ENCODE measurements at regions not wholly inside any gene's neighbourhood (a gene's known extent, or its start where the extent isn't known, plus 50 kb on each side); places are given as distances from the start of the nearest gene placed in this dataset.
A peak's percentile ranks its signal among the peaks of the same experiment; 100 is the strongest.

GRCh38 chr11:70512716-70513115, 114.4 kb downstream of the CTTN start:
- ATAC-seq = no peak
- DNase-seq = no peak
- intact Hi-C loops (cut with DNase I, micrococcal nuclease) = no loop called here

GRCh38 chr11:70517203-70517602, 118.9 kb downstream of the CTTN start:
- ATAC-seq = no peak

GRCh38 chr11:70517988-70518907, 119.9 kb downstream of the CTTN start:
- no peak for DNase-seq

More at GRCh38 chr11:70517203-70517602, 118.9 kb downstream of the CTTN start:
- DNase-seq = no peak
- intact Hi-C loops (cut with DNase I, micrococcal nuclease) = no loop called here

GRCh38 chr11:70519117-70519516, 120.8 kb downstream of the CTTN start:
- intact Hi-C loops (cut with DNase I, micrococcal nuclease) = no loop called here
- ATAC-seq (no peak), DNase-seq (no peak)

More at GRCh38 chr11:70517988-70518907, 119.9 kb downstream of the CTTN start:
- no peak for ATAC-seq
- intact Hi-C loops (cut with DNase I, micrococcal nuclease) = no loop called here

- intact Hi-C loops (cut with DNase I, micrococcal nuclease) = no loop called here
- DNase-seq (no peak), ATAC-seq (no peak)
These were observed 123.4 kb downstream of the CTTN start for GRCh38 chr11:70521475-70522308.

- DNase-seq (no peak), ATAC-seq (no peak)
- intact Hi-C loops (cut with DNase I, micrococcal nuclease) = no loop called here
These were observed 123.9 kb downstream of the CTTN start for GRCh38 chr11:70522309-70522592.

GRCh38 chr11:70522593-70523311, 124.4 kb downstream of the CTTN start:
- DNase-seq (peak in 1 of 2 donors; percentile 28), ATAC-seq (peak; percentile 88)
- intact Hi-C loops (cut with DNase I, micrococcal nuclease) = no loop called here

- ATAC-seq = no peak
- intact Hi-C loops (cut with DNase I, micrococcal nuclease) = no loop called here
- no peak for DNase-seq
These were observed 125.2 kb downstream of the CTTN start for GRCh38 chr11:70523384-70524095.

GRCh38 chr11:70524096-70524922, 126.0 kb downstream of the CTTN start:
- DNase-seq = no peak
- no peak for ATAC-seq
- intact Hi-C loops (cut with DNase I, micrococcal nuclease) = no loop called here

GRCh38 chr11:70525006-70525405, 126.7 kb downstream of the CTTN start:
- ATAC-seq (no peak), DNase-seq (no peak)
- intact Hi-C loops (cut with DNase I, micrococcal nuclease) = no loop called here

GRCh38 chr11:70525466-70525865, 127.1 kb downstream of the CTTN start:
- intact Hi-C loops (cut with DNase I, micrococcal nuclease) = no loop called here

GRCh38 chr11:70526116-70527045, 128.1 kb downstream of the CTTN start:
- intact Hi-C loops (cut with DNase I, micrococcal nuclease) = no loop called here
- ATAC-seq = no peak
- DNase-seq = no peak

More at GRCh38 chr11:70525466-70525865, 127.1 kb downstream of the CTTN start:
- DNase-seq (no peak), ATAC-seq (no peak)

GRCh38 chr11:70527046-70527395, 128.7 kb downstream of the CTTN start:
- intact Hi-C loops (cut with DNase I, micrococcal nuclease) = no loop called here
- ATAC-seq (no peak), DNase-seq (no peak)

GRCh38 chr11:70527429-70528045, 129.2 kb downstream of the CTTN start:
- intact Hi-C loops (cut with DNase I, micrococcal nuclease) = no loop called here
- ATAC-seq (no peak), DNase-seq (no peak)

GRCh38 chr11:70528046-70528793, 129.9 kb downstream of the CTTN start:
- DNase-seq (no peak), ATAC-seq (no peak)
- intact Hi-C loops (cut with DNase I, micrococcal nuclease) = no loop called here

Data from left colon (tissue), 2 donors.